GM12878 (cell line): ENCODE measurements at regions not wholly inside any gene's neighbourhood (a gene's known extent, or its start where the extent isn't known, plus 50 kb on each side); places are given as distances from the start of the nearest gene placed in this dataset.

Experiments used
- ATAC-seq: fragments of 200-7000 bp; cut with Tn5 transposase; 3 replicates; pipeline ENCODE4 v1.9.1; 2020; ENCODE audit warnings: mild to moderate bottlenecking, moderate library complexity
- BruUV-seq: library from RNA; stranded (reverse); fragments of 400-500 nt; replicated peaks from 2 replicates; lab custom pipeline; 2021; lab: Mats Ljungman, UMichigan
- CTCF ChIA-PET: fragments of 300-600 bp; sonication (Branson Sonifier 250); formaldehyde crosslinking; extraction: SDS; loops from one replicate; lab custom pipeline; 2021; ENCODE audit warnings: inconsistent platforms; lab: Yijun Ruan, JAX
- POLR2A ChIA-PET: fragments of 350-600 bp; formaldehyde crosslinking; extraction: SDS; loops from one replicate; lab custom pipeline; 2021; ENCODE audit warnings: inconsistent platforms; lab: Charles Lee
- RAD21 ChIA-PET: fragments of 300-600 bp; sonication (Branson Sonifier 250); formaldehyde crosslinking; loops from one replicate; lab custom pipeline; 2023; ENCODE audit warnings: antibody characterized with exemption; ENCODE audit not compliant: unreplicated experiment; lab: Charles Lee
- SMC1A ChIA-PET: fragments of 300-600 bp; sonication (Branson Sonifier 250); formaldehyde crosslinking; loops from one replicate; lab custom pipeline; 2023; ENCODE audit not compliant: unreplicated experiment, uncharacterized antibody; lab: Charles Lee
- DNase-seq: peaks from one replicate; pipeline ENCODE4 v3.0.0-alpha.2; 2011; ENCODE audit warnings: low read depth, low spot score
- FAIRE-seq: peaks from 3 replicates; lab custom pipeline; 2011; peaks lifted over from hg19 to GRCh38; lab: Jason Lieb, UNC
- H2AFZ ChIP-seq: 2 replicates; pipeline ENCODE4 v1.6.0; 2011; ENCODE audit warnings: low read depth, low read length, control low read depth; ENCODE audit not compliant: control insufficient read depth
- H3K27ac ChIP-seq: 2 replicates; pipeline ENCODE4 v1.5.1; 2011; ENCODE audit warnings: control low read depth; ENCODE audit not compliant: control insufficient read depth, insufficient read depth
- H3K27me3 ChIP-seq, 2 experiments: replicated peaks in 1 of 2; 2 replicates each; pipeline versions ENCODE4 v1.6.0 to v1.6.1; 2011; ENCODE audit warnings: low read length in 1 of 2; ENCODE audit not compliant: control insufficient read depth in 2 of 2, insufficient read depth in 2 of 2
- H3K36me3 ChIP-seq, 2 experiments: 2 replicates each; pipeline ENCODE4 v1.5.1; 2011; ENCODE audit warnings: low read length in 1 of 2; ENCODE audit not compliant: control insufficient read depth in 2 of 2, insufficient read depth in 2 of 2
- H3K4me1 ChIP-seq: 2 replicates; pipeline ENCODE4 v1.6.1; 2011; ENCODE audit warnings: mild to moderate bottlenecking, low read length, moderate library complexity, mixed read lengths; ENCODE audit not compliant: control insufficient read depth, insufficient read depth
- H3K4me2 ChIP-seq: 2 replicates; pipeline ENCODE4 v1.6.0; 2011; ENCODE audit warnings: control low read depth; ENCODE audit not compliant: control insufficient read depth, insufficient read depth
- H3K4me3 ChIP-seq: fragments of 200-600 bp; sonication (generic); 2 replicates; pipeline ENCODE4 v1.5.1; 2016
- H3K79me2 ChIP-seq: 2 replicates; pipeline ENCODE4 v1.6.0; 2011; ENCODE audit warnings: low read length; ENCODE audit not compliant: control insufficient read depth, insufficient read depth
- H3K9ac ChIP-seq: 2 replicates; pipeline ENCODE4 v1.8.0; 2011; ENCODE audit warnings: low read length, control low read depth, mixed read lengths; ENCODE audit not compliant: control insufficient read depth, insufficient read depth
- H3K9me3 ChIP-seq: replicated peaks from 3 replicates; pipeline ENCODE4 v1.5.1; 2011; ENCODE audit warnings: mild to moderate bottlenecking, low read length; ENCODE audit not compliant: control insufficient read depth, insufficient read depth
- H4K20me1 ChIP-seq: 2 replicates; pipeline ENCODE4 v1.6.0; 2011; ENCODE audit not compliant: control insufficient read depth, insufficient read depth
- EGR1 ChIP-seq, 2 experiments: IDR thresholded peaks; 1 replicate in 1 of 2; 2 replicates in 1 of 2; pipeline ENCODE4 v1.6.1; 2011 to 2012; ENCODE audit warnings: low read depth in 2 of 2, low read length in 2 of 2, borderline replicate concordance in 1 of 2, mild to moderate bottlenecking in 1 of 2, moderate library complexity in 1 of 2
- MEF2B ChIP-seq: fragments of 450-650 bp; IDR thresholded peaks from 2 replicates; pipeline ENCODE4 v1.6.1; 2018; ENCODE audit warnings: mild to moderate bottlenecking, moderate library complexity; ENCODE audit not compliant: partially characterized antibody, poor library complexity, severe bottlenecking
- MTA3 ChIP-seq: IDR thresholded peaks from 2 replicates; pipeline ENCODE4 v1.6.1; 2012; ENCODE audit warnings: low read length, inconsistent platforms, borderline replicate concordance
- RFX5 ChIP-seq: IDR thresholded peaks from 2 replicates; pipeline ENCODE4 v1.6.1; 2011; ENCODE audit warnings: low read depth, low read length, improper control_type of control experiment
- SMAD5 ChIP-seq: IDR thresholded peaks from 2 replicates; pipeline ENCODE4 v1.6.1; 2016; ENCODE audit warnings: antibody characterized with exemption, low read depth
- SMARCA5 ChIP-seq: fragments of 450-650 bp; IDR thresholded peaks from 2 replicates; pipeline ENCODE4 v1.6.1; 2017; ENCODE audit warnings: mild to moderate bottlenecking
- WGBS: methylation state at CpG from one replicate; pipeline ENCODE4 v1.1.6; 2016; ENCODE audit warnings: low lambda C conversion rate; ENCODE audit not compliant: insufficient replicate concordance, insufficient coverage; ENCODE audit errors: missing lambda C conversion rate; 5-methylcytosine and 5-hydroxymethylcytosine counted together
- in situ Hi-C: fragments of 300-500 bp; cut with MboI; formaldehyde crosslinking; loops from 9 replicates; pipeline ENCODE4 v1.14.3; 2018; ENCODE audit warnings: mixed read lengths
- intact Hi-C: fragments of 100-400 bp; cut with micrococcal nuclease; formaldehyde crosslinking; loops from one replicate; pipeline ENCODE4 v1.14.2; 2022; ENCODE audit not compliant: unreplicated experiment
- TF ChIP-seq, protein P1 (sequence below): fragments of 450-650 bp; IDR thresholded peaks from 2 replicates; pipeline ENCODE4 v1.6.1; 2016; ENCODE audit warnings: mild to moderate bottlenecking, moderate library complexity, borderline replicate concordance
- TF ChIP-seq, protein P2 (sequence below): IDR thresholded peaks from 2 replicates; pipeline ENCODE4 v1.6.1; 2012; ENCODE audit warnings: low read depth, low read length, improper control_type of control experiment

DNA sequence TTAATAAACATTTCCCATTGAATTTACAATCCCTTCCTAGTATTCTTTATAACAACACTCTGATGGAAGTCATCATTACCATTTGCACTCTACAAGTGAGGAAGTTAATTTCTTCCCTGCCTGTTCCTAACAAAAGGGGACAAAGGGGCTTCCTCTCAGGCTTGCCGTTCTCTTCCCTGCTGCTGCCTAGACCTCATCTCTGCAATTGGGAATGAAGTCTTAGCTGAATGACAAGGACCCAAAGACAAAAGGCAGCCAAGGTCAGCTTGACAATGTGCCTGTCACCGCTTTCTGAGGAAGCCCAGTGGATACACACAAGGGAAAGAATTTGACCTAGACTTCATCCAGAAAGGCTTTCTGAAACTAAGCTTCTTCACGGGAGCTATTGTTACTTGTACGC, 416.4 kb downstream of the CMPK2 start:
- no peaks in the 10 kb centered on the region for H3K27me3 ChIP-seq
- no peak for TF ChIP-seq MTA3
- TF ChIP-seq RFX5: no peak
- TF ChIP-seq MEF2B: no peak
- TF ChIP-seq, protein P1, sequence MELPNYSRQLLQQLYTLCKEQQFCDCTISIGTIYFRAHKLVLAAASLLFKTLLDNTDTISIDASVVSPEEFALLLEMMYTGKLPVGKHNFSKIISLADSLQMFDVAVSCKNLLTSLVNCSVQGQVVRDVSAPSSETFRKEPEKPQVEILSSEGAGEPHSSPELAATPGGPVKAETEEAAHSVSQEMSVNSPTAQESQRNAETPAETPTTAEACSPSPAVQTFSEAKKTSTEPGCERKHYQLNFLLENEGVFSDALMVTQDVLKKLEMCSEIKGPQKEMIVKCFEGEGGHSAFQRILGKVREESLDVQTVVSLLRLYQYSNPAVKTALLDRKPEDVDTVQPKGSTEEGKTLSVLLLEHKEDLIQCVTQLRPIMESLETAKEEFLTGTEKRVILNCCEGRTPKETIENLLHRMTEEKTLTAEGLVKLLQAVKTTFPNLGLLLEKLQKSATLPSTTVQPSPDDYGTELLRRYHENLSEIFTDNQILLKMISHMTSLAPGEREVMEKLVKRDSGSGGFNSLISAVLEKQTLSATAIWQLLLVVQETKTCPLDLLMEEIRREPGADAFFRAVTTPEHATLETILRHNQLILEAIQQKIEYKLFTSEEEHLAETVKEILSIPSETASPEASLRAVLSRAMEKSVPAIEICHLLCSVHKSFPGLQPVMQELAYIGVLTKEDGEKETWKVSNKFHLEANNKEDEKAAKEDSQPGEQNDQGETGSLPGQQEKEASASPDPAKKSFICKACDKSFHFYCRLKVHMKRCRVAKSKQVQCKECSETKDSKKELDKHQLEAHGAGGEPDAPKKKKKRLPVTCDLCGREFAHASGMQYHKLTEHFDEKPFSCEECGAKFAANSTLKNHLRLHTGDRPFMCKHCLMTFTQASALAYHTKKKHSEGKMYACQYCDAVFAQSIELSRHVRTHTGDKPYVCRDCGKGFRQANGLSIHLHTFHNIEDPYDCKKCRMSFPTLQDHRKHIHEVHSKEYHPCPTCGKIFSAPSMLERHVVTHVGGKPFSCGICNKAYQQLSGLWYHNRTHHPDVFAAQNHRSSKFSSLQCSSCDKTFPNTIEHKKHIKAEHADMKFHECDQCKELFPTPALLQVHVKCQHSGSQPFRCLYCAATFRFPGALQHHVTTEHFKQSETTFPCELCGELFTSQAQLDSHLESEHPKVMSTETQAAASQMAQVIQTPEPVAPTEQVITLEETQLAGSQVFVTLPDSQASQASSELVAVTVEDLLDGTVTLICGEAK: no peak
- no peak for TF ChIP-seq SMARCA5
- no peak for TF ChIP-seq EGR1 (IDR thresholded peaks at IDR 0.05; ENCODE audit: borderline replicate concordance in 1 of 2, low read depth in 2 of 2, low read length in 2 of 2)
- TF ChIP-seq, protein P2, sequence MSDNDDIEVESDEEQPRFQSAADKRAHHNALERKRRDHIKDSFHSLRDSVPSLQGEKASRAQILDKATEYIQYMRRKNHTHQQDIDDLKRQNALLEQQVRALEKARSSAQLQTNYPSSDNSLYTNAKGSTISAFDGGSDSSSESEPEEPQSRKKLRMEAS: no peak
- TF ChIP-seq SMAD5: no peak
- no peak for FAIRE-seq
- no peak overlapping the region for H3K27ac ChIP-seq
- POLR2A ChIA-PET: no interaction called here
- no peaks in the 10 kb centered on the region for H3K36me3 ChIP-seq
- RAD21 ChIA-PET: no interaction called here
- BruUV-seq: no TSS peak
- in situ Hi-C loops (no loop called here), intact Hi-C loops (no loop called here)
- no peak overlapping the region for H3K9ac ChIP-seq
- no peak for ATAC-seq
- no peaks in the 10 kb centered on the region for H3K4me1 ChIP-seq
- H3K4me2 ChIP-seq: no peak overlapping the region
- no peak overlapping the region for H2AFZ ChIP-seq
- H3K4me3 ChIP-seq: no peak overlapping the region
- no peaks in the 10 kb centered on the region for H3K79me2 ChIP-seq
- H4K20me1 ChIP-seq: no peaks in the 10 kb centered on the region
- no peaks in the 10 kb centered on the region for H3K9me3 ChIP-seq
- 46% methylated on average over 4 of the region's 4 CpGs for WGBS
- DNase-seq: no peak
- CTCF ChIA-PET: no interaction called here
- SMC1A ChIA-PET: interaction anchor here (0.8 to 1.0 kb wide), 2 partner anchors 55 to 109 kb away, joined by 3 read pairs; no protein-coding TSS in a partner anchor
